GM21515 (cell line): ENCODE measurements at regions not wholly inside any gene's neighbourhood (a gene's known extent, or its start where the extent isn't known, plus 50 kb on each side); places are given as distances from the start of the nearest gene placed in this dataset.
"Not testable (repeated sequence)": the region's sequence is repeated elsewhere in the genome, so short reads cannot be mapped to it uniquely, and the experiment has no call there.

Experiments used
- ATAC-seq: cut with Tn5 transposase; IDR thresholded peaks from one replicate; pipeline ENCODE4 v1.9.1; 2021; ENCODE audit not compliant: unreplicated experiment

DNA sequence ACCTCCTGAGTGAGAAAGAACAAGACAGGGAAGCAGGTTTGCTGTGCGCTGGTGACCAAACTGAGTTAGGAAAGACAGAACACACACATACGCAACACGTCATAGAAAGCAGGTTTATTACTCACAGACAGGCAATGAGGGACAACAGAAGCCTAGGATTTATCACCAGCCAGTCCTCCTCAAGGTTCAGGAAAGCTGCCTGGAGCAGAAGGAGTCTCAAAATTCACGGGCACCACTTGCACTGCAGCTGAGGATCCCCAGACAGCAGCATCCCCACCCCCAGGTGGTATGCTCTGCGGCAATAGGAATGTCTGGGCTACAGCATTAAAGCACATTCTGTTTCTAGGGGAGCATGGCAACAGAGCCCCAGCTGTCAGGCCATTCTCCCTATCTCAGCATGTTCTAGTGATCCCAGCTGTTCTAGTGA, 284.4 kb upstream of the RGPD4 start:
- no peak for ATAC-seq

- no peak for ATAC-seq
Measured at GRCh38 chr2:107543793-107544192, 282.9 kb upstream of the RGPD4 start.

DNA sequence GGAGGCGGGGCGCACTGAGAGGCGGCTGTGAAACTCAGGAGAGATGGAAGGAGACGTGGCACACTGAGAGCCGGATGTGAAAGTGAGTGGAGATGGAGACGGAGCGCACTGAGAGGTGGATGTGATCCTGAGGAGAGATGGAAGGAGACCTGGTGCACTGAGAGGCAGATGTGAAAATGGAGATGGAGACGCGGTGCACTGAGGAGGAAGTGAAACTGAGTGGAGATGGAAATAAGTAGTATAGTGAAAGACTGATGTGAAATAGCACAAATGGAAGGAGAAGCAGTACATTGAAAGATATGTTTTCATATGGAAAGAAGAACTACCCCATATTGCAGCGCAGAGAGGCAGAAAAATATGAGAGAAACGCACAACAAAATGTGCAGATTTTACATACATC, 281.6 kb upstream of the RGPD4 start:
- no peak for ATAC-seq

GRCh38 chr2:107545851-107546250, 280.8 kb upstream of the RGPD4 start:
- no peak for ATAC-seq

- no peak for ATAC-seq
Measured at GRCh38 chr2:107548216-107548615, 278.5 kb upstream of the RGPD4 start.

DNA sequence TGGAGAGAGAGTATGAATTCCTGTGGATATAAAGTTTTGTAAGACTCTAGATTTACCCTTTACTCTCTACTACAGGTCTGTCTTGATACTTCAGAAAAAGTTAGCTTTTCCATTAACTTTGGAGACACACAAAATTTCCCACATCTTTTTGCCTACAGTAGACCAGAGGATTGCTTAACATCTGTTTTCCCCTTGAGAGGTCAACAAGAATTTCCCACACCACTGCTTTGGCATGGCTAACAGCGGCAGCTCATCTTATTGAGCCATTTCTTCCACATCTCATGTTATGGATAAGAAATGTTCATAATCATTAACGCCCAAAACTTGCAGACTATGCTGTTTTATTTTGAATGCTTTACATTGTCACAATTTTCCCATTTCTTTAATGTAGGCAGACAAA, 273.6 kb upstream of the RGPD4 start:
- ATAC-seq: no peak

GRCh38 chr2:107553539-107553938, 273.2 kb upstream of the RGPD4 start:
- no peak for ATAC-seq

GRCh38 chr2:107556038-107556627, 270.6 kb upstream of the RGPD4 start:
- ATAC-seq: no peak

- no peak for ATAC-seq
Measured at GRCh38 chr2:107558295-107558694, 268.4 kb upstream of the RGPD4 start.

DNA sequence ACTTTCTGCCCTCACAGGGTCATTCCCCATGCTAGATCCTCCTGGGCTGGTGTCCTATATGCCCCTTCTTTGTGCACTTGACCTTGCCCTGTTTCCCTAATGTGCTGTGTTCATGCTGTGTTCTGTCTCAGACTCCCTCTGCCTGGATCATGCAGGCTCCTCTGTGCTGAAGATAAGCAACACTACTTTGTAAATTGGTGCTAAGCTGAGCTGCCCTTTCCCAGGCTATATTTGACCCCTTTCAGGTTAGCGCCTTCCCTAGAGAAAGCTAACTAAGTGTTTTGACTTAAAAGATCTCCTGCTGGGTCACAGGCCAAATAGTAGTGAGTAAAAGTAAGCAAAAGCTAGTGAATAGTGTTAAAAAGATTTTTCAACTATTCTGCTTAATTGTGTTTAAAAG, 257.2 kb upstream of the RGPD4 start:
- no peak for ATAC-seq

DNA sequence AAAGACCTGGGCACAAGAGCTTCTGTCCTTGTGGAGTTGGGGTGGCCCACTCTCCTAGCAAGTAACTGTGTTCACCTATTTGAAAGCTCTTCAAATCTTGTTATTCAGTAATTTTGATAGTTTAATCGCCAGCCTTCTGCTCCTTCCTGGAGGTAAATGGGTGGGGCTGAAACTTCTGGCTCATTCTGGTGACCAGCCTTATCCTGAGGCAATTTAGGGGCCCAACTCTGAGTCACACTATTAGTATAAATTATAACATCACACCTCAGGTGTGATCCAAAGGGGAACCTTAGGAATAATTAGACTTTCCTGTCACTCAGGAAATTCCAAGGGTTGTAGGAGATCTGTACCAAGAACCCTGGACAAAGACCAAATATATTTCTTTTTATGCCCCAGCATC, 255.8 kb upstream of the RGPD4 start:
- ATAC-seq: no peak

- not testable (repeated sequence) for ATAC-seq
Measured at GRCh38 chr2:107572890-107573289, 253.8 kb upstream of the RGPD4 start.

DNA sequence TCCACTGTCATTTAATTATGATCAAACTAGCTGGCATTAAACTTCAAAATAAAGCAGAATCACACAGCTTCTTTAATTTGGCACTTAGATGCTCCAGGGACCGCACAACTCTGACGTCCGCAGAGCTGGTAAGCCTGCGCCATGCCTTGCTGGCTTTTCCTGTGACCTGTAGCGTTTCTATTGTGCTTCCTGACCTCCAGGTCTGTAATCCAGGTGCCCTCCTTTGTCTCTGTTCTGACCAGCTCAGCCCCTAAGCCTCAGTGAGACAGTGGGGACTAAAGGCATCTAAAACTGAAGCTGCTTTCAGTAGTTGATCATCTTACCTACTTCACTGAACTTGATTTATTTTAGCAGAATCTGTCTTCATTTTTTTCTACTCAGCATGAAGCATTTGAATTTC, 249.7 kb upstream of the RGPD4 start:
- no peak for ATAC-seq

DNA sequence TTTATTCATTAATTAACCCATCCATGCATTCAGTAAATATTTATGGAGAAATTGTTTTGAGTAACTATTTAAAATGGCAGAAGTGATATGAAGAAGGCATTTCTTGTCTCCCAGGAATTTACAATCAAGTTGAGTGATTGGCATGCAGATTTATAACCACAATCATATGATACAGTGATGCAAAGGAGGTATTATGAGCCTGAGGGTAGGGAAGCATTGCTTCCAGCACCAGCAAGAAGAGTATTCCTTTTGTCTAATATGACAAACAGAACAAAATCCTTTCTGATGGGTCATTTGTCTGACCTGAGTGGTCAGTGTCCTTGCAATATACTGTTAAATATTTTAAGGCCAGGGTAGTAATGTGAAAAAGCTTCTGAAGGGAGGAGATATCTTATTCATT, 244.2 kb upstream of the RGPD4 start:
- ATAC-seq: no peak

- no peak for ATAC-seq
Measured at GRCh38 chr2:107584577-107584976, 242.1 kb upstream of the RGPD4 start.

DNA sequence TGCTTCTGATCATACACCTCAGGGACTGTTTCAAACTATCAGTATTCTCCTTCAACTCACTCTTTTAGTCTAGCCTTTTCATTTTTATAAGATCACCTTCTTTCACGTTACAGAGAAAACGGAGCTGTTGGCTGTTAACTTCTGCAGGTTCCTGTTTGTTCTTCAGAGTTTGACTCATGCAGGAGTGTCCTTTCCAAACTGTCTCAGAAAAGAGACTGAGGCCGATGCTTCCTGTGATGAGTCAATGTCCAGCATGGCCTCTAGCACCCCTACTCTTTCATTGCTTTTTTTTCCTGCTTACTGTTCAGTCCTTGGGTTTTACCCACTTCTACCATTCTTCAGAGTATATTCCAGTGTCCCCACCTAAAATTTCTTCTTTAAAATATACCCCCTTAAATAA, 240.8 kb upstream of the RGPD4 start:
- ATAC-seq: no peak

DNA sequence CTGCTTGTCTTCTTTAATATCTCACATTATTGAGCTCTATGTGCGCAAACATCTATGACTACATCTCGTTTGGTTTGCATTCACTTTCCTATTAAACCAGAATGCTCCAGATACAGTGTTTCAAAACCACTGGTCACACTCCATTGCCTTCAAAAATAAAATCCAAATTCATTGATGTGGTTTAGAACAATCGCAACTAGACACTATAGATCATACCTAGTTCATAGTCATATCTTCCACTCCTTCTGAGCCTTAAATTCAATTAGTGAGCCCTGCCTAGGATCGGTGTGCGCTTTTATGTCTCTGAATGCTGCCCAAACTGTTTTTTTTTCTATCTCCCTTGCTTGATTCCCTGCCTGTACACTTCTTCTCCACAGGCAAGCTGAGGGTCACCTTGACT, 238.5 kb upstream of the RGPD4 start:
- ATAC-seq: no peak

DNA sequence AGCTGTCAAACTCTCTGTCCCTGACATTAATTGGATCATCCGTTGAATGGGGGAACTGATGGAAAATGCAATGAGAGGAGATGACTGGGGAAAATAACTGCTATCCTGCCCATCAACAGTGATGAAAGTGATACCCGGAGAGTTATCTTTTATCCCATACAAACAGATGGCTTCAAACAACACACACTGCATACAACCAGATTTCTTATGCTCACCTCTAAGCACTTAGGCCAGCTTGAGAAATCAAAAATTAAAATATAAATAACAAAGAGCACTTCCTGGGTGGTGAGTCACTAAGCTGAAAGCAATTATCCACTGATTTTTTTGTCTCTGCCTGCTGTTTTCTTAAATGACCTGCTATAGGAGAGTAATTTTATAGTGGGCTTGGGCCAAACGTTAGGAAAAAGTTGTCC, 237.6 kb upstream of the RGPD4 start:
- no peak for ATAC-seq

- no peak for ATAC-seq
Measured at GRCh38 chr2:107591561-107592279, 235.0 kb upstream of the RGPD4 start.

GRCh38 chr2:107592280-107592624, 234.4 kb upstream of the RGPD4 start:
- ATAC-seq: no peak

DNA sequence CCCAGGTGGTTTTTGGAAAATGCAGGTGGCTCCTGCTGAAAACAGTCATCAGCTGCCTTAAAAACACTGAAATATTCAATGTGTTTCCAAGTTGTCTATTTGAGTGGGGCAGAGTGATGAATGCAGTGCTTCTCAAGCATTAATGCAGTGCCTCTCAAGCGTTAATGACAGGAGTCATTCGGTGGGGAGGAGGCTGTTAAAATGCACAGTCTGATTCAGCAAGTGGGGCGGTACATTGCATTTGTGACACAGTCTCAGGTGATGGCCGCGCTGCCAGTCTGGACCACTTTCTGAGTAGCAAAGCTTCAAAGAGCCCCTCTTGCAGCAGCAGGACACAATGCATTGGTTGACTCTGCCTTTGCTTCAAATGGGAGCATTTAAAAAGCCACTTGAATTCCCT, 231.4 kb upstream of the RGPD4 start:
- no peak for ATAC-seq

GRCh38 chr2:107595749-107596148, 230.9 kb upstream of the RGPD4 start:
- ATAC-seq: no peak

DNA sequence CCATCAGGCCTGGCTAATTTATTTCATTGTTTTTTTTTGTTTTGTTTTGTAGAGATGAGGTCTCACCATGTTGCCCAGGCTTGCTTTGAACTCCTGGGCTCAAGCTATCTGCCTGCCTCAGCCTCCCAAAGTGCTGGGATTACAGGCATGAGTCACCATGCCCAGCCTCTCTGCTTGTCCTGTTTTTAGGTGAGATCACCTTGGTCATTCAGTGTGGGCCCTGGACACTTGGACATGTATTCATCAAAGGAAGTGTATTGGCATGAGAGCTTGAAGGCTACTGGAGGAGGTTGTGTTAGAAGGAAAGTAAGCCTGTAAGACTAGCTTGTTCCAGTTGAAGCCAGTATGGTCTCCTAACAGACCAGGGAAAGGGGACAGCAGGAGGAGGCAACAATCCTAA, 229.2 kb upstream of the RGPD4 start:
- ATAC-seq: no peak
